PFSK-1 (cell line): ENCODE measurements at regions not wholly inside any gene's neighbourhood (a gene's known extent, or its start where the extent isn't known, plus 50 kb on each side); places are given as distances from the start of the nearest gene placed in this dataset.

Experiments used
- FOXP2 ChIP-seq: optimal IDR thresholded peaks from 2 replicates; pipeline ENCODE3; 2011; ENCODE audit warnings: borderline replicate concordance, control low read depth, inconsistent platforms; ENCODE audit not compliant: insufficient read depth; ENCODE audit errors: extremely low read length, extremely low read depth
- POLR2AphosphoS5 ChIP-seq: IDR thresholded peaks from 2 replicates; pipeline ENCODE4 v1.6.1; 2012; ENCODE audit warnings: low read depth, mild to moderate bottlenecking, control low read depth, low read length, moderate library complexity
- SIN3A ChIP-seq: IDR thresholded peaks from 2 replicates; pipeline ENCODE4 v1.6.1; 2012; ENCODE audit warnings: mild to moderate bottlenecking, low read length, moderate library complexity, borderline replicate concordance; ENCODE audit not compliant: insufficient read depth
- TAF1 ChIP-seq: IDR thresholded peaks from 2 replicates; pipeline ENCODE4 v1.6.1; 2012; ENCODE audit warnings: low read length, control low read depth, borderline replicate concordance; ENCODE audit not compliant: insufficient read depth
- TF ChIP-seq, protein P1 (sequence below), 2 experiments: IDR thresholded peaks; 2 replicates each; pipeline versions ENCODE4 v1.6.1 to v1.8.0; 2011 to 2012; ENCODE audit warnings: low read depth in 2 of 2, low read length in 2 of 2, control low read depth in 1 of 2, inconsistent platforms in 1 of 2, mild to moderate bottlenecking in 1 of 2, moderate library complexity in 1 of 2; ENCODE audit not compliant: insufficient read depth in 1 of 2

DNA sequence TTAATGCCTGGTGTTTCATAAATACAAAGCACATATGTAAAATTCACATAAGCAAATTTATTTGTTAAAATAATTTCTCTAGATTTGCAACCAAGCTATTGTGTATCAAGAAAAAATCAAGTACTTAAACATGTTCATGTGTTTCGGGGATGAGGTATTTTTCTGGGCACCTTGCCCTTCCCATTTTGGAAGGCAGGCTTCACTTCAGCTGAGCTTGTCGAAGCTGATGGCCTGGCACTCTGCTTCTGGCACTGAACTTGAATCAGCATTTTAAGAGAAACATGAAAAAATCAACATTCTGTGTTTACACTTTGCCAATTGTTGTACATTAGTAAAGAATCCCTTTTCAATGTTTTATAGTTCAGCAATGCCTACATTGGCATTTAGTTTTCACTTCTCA lies 179.1 kb upstream of the STEAP4 start:
- no peak for TF ChIP-seq POLR2AphosphoS5
- TF ChIP-seq TAF1, result no peak
- TF ChIP-seq SIN3A, result no peak
- TF ChIP-seq, protein P1, sequence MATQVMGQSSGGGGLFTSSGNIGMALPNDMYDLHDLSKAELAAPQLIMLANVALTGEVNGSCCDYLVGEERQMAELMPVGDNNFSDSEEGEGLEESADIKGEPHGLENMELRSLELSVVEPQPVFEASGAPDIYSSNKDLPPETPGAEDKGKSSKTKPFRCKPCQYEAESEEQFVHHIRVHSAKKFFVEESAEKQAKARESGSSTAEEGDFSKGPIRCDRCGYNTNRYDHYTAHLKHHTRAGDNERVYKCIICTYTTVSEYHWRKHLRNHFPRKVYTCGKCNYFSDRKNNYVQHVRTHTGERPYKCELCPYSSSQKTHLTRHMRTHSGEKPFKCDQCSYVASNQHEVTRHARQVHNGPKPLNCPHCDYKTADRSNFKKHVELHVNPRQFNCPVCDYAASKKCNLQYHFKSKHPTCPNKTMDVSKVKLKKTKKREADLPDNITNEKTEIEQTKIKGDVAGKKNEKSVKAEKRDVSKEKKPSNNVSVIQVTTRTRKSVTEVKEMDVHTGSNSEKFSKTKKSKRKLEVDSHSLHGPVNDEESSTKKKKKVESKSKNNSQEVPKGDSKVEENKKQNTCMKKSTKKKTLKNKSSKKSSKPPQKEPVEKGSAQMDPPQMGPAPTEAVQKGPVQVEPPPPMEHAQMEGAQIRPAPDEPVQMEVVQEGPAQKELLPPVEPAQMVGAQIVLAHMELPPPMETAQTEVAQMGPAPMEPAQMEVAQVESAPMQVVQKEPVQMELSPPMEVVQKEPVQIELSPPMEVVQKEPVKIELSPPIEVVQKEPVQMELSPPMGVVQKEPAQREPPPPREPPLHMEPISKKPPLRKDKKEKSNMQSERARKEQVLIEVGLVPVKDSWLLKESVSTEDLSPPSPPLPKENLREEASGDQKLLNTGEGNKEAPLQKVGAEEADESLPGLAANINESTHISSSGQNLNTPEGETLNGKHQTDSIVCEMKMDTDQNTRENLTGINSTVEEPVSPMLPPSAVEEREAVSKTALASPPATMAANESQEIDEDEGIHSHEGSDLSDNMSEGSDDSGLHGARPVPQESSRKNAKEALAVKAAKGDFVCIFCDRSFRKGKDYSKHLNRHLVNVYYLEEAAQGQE (IDR thresholded peaks at IDR 0.05; ENCODE audit: insufficient read depth in 1 of 2, low read depth in 2 of 2, low read length in 2 of 2), result no peak
- no peak for TF ChIP-seq FOXP2

DNA sequence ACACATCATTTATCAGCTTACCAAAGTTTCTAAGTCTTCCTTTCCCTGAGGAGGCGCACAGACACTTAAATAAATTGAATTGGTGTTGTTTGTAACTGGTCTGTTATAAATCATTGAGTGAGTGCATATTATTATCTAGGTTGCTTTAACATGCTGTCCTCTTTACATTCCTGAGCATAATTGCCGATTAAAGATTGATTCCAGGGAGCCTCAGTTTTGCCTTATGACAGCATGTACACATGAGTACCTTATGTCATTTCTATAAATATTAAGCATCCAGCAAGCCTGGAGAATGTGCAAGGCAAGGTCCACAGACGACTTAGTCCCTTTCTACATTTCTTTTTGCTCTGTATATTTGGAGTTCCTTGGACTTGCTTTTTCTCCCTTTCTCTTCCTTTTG lies 177.9 kb upstream of the STEAP4 start:
- TF ChIP-seq FOXP2 (no peak), POLR2AphosphoS5 (no peak), SIN3A (no peak), TAF1 (no peak)
- TF ChIP-seq, protein P1 (IDR thresholded peaks at IDR 0.05; ENCODE audit: insufficient read depth in 1 of 2, low read depth in 2 of 2, low read length in 2 of 2), result no peak

DNA sequence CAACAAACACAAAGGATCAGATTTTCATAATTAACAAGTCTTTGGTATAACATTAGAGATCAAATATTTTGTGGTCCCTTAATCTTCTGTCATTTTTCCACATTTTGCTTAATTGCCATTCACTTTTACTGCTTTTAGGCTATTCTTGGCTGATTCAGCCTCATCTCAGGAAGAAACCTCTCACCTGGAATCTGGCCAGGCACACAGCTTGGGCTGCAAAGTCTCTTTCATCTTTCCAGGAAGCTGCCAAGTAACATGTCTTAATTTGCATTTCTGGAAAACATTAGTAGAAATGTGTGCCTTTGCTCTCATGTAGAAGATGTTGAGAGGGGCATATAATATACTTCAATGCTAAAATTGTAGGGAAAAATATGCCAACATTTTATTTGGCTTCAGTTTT lies 174.2 kb upstream of the STEAP4 start:
- TF ChIP-seq POLR2AphosphoS5, result no peak
- no peak for TF ChIP-seq FOXP2
- TF ChIP-seq, protein P1 (IDR thresholded peaks at IDR 0.05; ENCODE audit: insufficient read depth in 1 of 2, low read depth in 2 of 2, low read length in 2 of 2), result no peak
- TF ChIP-seq SIN3A, result no peak
- TF ChIP-seq TAF1, result no peak

DNA sequence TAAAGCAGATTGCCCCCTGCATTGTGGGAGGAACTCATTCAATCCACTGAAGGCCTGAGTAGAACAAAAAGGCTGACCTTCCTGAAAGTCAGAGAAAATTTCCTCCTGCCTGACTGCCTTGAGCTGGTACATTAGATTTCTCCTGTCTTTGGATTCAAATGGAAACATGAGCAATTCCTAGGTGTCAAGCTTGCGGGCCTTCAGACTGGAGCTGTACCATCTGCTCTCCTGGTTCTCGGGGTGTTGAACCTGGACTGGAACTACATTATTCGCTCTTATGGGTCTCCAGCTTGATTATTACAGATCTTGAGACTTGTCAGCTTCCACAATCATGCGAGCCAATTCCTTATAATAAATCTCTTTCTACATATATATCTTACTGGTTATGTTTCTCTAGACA lies 173.6 kb upstream of the STEAP4 start:
- TF ChIP-seq POLR2AphosphoS5, result no peak

DNA sequence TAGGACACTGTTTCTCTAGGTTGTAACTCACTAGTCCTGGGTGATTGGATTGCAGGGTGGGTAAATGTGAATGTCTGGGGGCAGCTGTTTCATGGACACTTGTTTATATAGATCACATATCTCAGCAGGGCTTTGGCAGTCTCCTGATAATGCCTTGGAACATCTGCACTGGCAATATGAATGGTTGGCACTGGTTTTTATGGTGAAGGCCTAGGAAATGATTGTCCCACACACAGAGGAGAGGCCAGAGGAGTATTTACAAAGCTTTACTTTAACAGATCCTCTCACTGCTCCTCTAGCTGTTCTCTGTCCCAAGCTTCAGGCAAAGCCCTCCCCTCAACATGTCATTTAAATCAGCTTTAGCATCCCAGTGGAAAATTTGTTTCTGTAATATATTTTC lies 171.3 kb upstream of the STEAP4 start:
- TF ChIP-seq SIN3A, result no peak
- TF ChIP-seq, protein P1 (IDR thresholded peaks at IDR 0.05; ENCODE audit: insufficient read depth in 1 of 2, low read depth in 2 of 2, low read length in 2 of 2), result no peak
- no peak for TF ChIP-seq TAF1
- TF ChIP-seq FOXP2, result no peak
- TF ChIP-seq POLR2AphosphoS5, result no peak
